ENCODE measurements at regions not wholly inside any gene's neighbourhood (a gene's known extent, or its start where the extent isn't known, plus 50 kb on each side); places are given as distances from the start of the nearest gene placed in this dataset.

- Histone ChIP-seq H3K4me2 (ENCODE audit: control insufficient read depth, extremely low read depth, insufficient read depth, low read depth, low read length) (no peak overlapping the region), H3K4me3 (ENCODE audit: control insufficient read depth in 2 of 3, extremely low read depth in 1 of 3, insufficient read depth in 2 of 3, low read depth in 1 of 3, low read length in 3 of 3) (no peak overlapping the region), H2AFZ (ENCODE audit: control insufficient read depth, low read length) (no peak overlapping the region), H3K27me3 (ENCODE audit: control insufficient read depth, extremely low read depth, insufficient read depth, low read length) (peaks cover 4% of the 10 kb centered on the region), H3K9ac (ENCODE audit: control insufficient read depth, extremely low read depth, insufficient read depth, low read length) (no peak overlapping the region), H4K20me1 (ENCODE audit: control insufficient read depth, extremely low read depth, insufficient read depth, low read length) (no peaks in the 10 kb centered on the region), H3K36me3 (ENCODE audit: control insufficient read depth in 2 of 2, extremely low read depth in 1 of 2, insufficient read depth in 2 of 2, low read length in 2 of 2) (no peaks in the 10 kb centered on the region), H3K4me1 (ENCODE audit: control insufficient read depth, extremely low read depth, insufficient read depth, low read length) (peaks cover 4% of the 10 kb centered on the region), H3K9me1 (ENCODE audit: control insufficient read depth, extremely low read depth, insufficient read depth, low read length) (no peaks in the 10 kb centered on the region), H3K27ac (ENCODE audit: control insufficient read depth, insufficient read depth, low read length) (no peak overlapping the region), H3K79me2 (ENCODE audit: control insufficient read depth, insufficient read depth, low read length) (no peaks in the 10 kb centered on the region), H3K9me3 (ENCODE audit: control insufficient read depth, low read depth, low read length) (no peaks in the 10 kb centered on the region)
- TF ChIP-seq EZH2 (IDR thresholded peaks at IDR 0.05; ENCODE audit: low read length) (no peak), CTCF (optimal IDR thresholded peaks at IDR 0.05 in 1 of 3, IDR thresholded peaks at IDR 0.05 in 1 of 3, conservative IDR thresholded peaks at IDR 0.05 in 1 of 3; ENCODE audit: extremely low read depth in 1 of 3, insufficient read depth in 2 of 3, low read length in 3 of 3) (no peak)
- dilution Hi-C loops (cut with MboI; ENCODE audit: extremely low pct_ligation_motif_present, low sequenced_read_pairs), result no loop called here
- FAIRE-seq (no peak), DNase-seq (ENCODE audit: low read depth, low spot score) (no peak)
Measured at GRCh38 chr9:73083519-73083918, 68.1 kb upstream of the ANXA1 start.

- Histone ChIP-seq H4K20me1 (ENCODE audit: control insufficient read depth, extremely low read depth, insufficient read depth, low read length) (no peaks in the 10 kb centered on the region), H3K9me3 (ENCODE audit: control insufficient read depth, low read depth, low read length) (no peaks in the 10 kb centered on the region), H3K4me1 (ENCODE audit: control insufficient read depth, extremely low read depth, insufficient read depth, low read length) (peaks cover 4% of the 10 kb centered on the region), H3K4me3 (ENCODE audit: control insufficient read depth in 2 of 3, extremely low read depth in 1 of 3, insufficient read depth in 2 of 3, low read depth in 1 of 3, low read length in 3 of 3) (no peak overlapping the region), H3K36me3 (ENCODE audit: control insufficient read depth in 2 of 2, extremely low read depth in 1 of 2, insufficient read depth in 2 of 2, low read length in 2 of 2) (no peaks in the 10 kb centered on the region), H3K27ac (ENCODE audit: control insufficient read depth, insufficient read depth, low read length) (no peak overlapping the region), H3K9ac (ENCODE audit: control insufficient read depth, extremely low read depth, insufficient read depth, low read length) (no peak overlapping the region), H2AFZ (ENCODE audit: control insufficient read depth, low read length) (no peak overlapping the region), H3K4me2 (ENCODE audit: control insufficient read depth, extremely low read depth, insufficient read depth, low read depth, low read length) (no peak overlapping the region), H3K79me2 (ENCODE audit: control insufficient read depth, insufficient read depth, low read length) (no peaks in the 10 kb centered on the region), H3K9me1 (ENCODE audit: control insufficient read depth, extremely low read depth, insufficient read depth, low read length) (no peaks in the 10 kb centered on the region), H3K27me3 (ENCODE audit: control insufficient read depth, extremely low read depth, insufficient read depth, low read length) (peaks cover 4% of the 10 kb centered on the region)
- TF ChIP-seq CTCF (optimal IDR thresholded peaks at IDR 0.05 in 1 of 3, IDR thresholded peaks at IDR 0.05 in 1 of 3, conservative IDR thresholded peaks at IDR 0.05 in 1 of 3; ENCODE audit: extremely low read depth in 1 of 3, insufficient read depth in 2 of 3, low read length in 3 of 3), result peak; percentile 42 to 78 (median 73)
- TF ChIP-seq EZH2 (IDR thresholded peaks at IDR 0.05; ENCODE audit: low read length), result no peak
- peak; percentile 26 for FAIRE-seq
- dilution Hi-C loops (cut with MboI; ENCODE audit: extremely low pct_ligation_motif_present, low sequenced_read_pairs), result no loop called here
- DNase-seq (ENCODE audit: low read depth, low spot score), result no peak
Measured at GRCh38 chr9:73081979-73082657, 69.5 kb upstream of the ANXA1 start.
